ENCODE measurements at regions not wholly inside any gene's neighbourhood (a gene's known extent, or its start where the extent isn't known, plus 50 kb on each side); places are given as distances from the start of the nearest gene placed in this dataset.

DNA sequence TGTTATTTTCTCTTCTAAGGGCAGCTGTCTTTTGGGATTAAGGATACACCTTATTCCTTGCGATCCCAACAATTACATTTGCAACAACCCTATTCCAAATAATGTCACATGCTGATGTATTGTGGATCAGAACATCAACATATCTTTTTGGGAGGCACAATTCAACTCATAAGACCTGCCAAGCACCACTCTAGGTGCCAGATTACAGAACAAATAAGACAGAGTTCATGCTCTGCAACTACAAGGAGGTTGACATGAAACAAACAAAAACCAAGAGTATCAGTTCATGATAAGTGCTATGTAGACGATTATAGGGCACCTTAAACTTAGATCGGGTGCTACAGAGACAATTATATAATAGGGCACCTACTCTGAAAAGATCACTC, 203.2 kb upstream of the SGK1 start:
- DNase-seq (ENCODE audit: low read depth, low spot score) = no peak
- H3K27ac ChIP-seq = no peak overlapping the region

DNA sequence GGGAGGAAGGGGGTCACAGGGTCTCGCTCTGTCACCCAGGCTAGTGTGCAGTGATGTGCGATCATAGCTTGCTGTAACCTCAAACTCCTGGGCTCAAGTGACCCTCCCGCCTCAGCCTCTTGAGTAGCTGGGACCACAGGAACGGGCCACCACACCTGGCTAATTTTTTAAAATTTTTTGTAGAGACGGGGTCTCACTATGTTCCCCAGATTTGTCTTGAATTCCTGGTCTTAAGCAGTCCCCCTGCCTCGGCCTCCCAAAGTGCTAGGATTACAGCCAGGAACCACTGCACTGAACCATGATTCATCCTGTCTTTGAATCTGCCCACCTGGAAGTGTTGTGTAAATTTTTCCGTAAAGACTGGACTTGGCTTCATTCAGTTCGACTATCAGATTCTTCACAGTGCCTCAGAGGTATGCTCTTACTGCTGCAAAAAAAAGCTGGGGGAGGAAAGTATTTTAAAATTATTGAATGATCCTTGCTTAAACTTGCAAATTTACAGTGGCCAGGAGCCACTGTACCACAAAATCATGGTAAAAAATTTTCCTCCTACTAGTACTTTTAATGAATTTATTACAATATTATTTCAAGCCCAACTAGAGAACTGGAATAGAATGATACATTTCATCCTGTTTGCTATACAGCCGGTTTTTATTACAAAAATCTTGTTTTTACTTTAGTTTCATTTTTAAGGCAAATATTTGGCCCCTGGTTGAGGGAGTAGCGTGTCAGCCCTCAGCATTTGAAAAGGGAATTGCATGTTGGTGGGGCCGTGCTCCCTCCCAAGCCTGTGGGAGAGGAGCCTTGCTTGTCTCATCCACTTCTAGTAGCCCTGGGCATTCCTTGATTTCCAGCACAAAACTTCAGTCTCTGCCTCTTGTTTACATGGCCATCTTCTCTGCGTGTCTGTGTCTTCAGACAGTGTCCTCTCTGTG, 202.5 kb upstream of the SGK1 start:
- H3K27ac ChIP-seq = no peak overlapping the region
- no peak for DNase-seq (ENCODE audit: low read depth, low spot score)

DNA sequence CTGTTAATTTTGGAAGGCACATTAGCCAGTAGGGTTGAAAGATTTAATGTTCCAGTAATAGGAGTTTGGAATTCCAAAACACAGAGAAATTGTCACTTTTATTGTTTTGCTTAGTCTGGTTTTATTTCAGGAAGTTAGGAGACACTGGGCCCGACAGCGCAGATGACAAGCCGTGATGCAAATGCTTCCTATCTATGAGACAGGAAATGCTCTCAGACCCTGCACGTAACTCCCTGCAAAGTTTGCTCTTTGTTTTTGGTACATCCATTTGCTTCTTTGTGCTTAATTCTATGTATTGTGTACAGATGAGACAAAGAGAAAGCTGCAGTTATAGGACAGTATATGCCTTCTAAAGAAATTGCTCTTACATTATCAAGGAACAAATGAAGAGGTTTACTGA, 201.6 kb upstream of the SGK1 start:
- H3K27ac ChIP-seq = no peak overlapping the region
- DNase-seq (ENCODE audit: low read depth, low spot score) = no peak

DNA sequence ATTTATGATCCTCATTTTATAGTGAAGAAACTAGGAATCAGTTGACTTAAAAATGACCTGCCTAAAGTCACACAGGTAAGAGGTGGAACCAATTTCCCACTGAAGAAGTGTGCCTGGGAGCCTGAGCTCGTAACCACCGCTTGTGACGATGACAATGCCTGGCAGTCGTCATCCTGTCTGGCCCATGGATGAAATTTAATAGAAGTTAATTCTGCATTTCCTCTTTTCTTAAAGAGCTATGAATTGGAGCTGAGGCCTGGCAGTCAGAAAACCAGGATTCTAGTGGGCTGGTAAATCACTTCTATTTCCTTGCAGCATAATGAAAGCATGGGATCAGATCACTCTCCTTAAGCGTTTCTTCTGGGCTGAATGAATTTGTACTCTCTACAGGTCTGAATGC, 200.0 kb upstream of the SGK1 start:
- no peak for DNase-seq (ENCODE audit: low read depth, low spot score)
- peak overlapping the region; percentile 21 for H3K27ac ChIP-seq

DNA sequence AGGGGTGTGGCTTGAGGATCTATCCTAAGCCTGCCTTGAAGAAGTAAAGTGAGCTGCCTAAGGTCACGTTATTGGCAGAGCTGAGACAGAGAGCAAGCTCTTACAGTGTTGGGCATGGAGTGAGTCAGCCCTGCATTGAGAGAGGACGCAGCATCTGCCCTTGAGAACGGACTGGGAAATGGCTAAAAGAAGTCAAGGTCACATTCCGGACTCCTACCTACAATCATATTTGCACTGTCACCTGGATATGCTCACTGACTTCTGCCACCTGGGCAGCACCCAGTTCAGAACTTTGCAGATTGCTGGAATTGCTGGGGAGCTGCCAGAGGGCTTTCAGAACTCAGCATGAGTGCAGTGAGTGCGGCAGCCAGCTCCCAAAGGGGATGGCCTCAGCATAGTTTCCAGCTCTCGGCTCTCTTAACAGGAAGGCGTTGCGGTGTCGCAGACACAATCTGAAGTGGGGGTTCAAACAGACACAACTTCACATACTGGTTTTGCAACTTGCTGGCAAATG, 199.3 kb upstream of the SGK1 start:
- H3K27ac ChIP-seq = peak overlapping the region; percentile 21
- no peak for DNase-seq (ENCODE audit: low read depth, low spot score)

DNA sequence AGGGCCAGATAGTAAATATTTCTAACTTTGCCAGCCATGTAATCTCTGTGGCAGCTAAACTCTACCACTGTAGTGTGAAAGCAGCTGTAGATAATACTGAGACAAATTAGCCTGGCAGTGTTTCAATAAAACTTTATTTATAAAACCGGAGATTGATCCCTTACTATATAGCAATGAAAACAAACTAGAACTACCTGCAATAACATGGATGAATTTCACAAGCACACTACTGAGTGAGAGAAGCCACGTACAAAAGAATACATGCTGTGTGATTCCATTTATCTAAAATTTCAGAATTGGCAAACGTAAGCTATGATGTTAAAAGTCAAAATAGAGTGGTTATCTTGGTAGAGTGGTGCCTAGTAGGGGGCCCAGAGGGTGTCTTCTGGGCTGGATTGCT, 198.7 kb upstream of the SGK1 start:
- H3K27ac ChIP-seq = peak overlapping the region; percentile 21
- DNase-seq (ENCODE audit: low read depth, low spot score) = no peak

DNA sequence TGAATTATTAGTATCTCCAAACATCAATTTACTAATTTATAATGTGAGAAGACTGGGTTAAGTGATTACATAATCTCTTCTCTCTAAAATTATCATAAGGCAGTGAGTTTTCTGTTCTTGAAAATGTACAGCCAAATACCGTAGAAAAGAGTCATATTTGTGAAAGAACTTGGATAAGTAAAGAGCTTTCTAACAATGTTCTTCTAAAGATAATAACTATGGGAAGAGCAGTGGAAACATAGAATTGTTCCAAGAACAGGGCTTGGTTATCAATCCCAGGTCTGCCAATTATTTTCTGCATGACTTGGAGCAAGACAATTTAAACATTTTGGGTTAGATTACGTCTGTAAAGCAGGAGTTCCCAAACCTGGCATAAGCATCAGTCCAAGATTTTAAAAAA, 198.1 kb upstream of the SGK1 start:
- no peak overlapping the region for H3K27ac ChIP-seq

DNA sequence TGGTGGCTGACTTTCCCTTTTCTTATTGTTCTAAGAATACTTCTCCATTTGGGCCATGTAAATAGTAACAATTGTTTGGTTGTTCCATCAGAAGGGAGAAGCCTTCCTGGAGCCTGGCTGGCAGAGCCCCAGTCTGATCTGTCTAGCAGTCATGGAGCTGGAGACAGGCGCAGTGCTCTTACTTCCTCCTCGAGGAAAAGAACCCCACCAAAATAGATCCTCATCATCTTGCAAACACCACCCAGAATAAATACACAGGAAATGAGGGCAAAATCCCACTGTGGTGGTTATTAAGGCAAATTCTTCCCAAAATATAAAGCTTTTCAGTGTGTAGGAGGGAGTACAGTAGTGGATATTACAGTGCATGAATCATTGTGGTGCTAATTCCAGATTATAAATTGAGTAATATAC, 195.1 kb upstream of the SGK1 start:
- no peak for DNase-seq (ENCODE audit: low read depth, low spot score)
- H3K27ac ChIP-seq = peak overlapping the region; percentile 10

More for the DNA sequence above, 198.1 kb upstream of the SGK1 start:
- no peak for DNase-seq (ENCODE audit: low read depth, low spot score)

DNA sequence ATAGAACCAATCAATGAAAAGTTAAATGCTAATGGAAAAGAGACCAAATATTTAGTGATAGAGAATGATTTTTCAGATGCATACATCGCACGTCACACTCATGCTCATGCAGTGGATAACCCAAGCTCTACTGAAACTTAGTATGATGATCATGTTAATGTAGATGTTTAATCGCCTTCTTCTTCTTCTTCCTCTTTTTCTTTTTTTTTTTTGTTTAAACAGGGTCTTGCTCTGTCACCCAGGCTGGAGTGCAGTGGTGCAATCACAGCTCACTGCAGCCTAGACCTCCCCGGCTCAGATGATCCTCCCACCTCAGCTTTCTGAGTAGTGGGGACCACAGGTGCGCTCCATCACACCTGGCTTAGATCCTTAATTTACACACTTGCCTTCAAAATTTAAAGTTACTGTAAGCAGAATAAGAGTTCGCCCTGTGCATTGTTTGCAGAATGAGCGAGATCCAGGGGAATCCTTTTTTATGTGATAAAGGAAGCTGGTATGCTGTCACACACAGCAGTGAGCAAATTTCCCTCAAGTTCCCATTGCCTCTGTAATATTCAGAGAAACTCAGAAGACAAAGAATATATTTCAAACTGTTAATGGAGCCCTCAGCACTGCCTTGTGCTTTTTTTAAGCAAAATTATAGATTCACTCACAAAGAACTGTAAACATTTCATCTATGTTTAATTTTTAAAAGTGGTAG, 194.2 kb upstream of the SGK1 start:
- peak overlapping the region; percentile 10 for H3K27ac ChIP-seq
- DNase-seq (ENCODE audit: low read depth, low spot score) = no peak

DNA sequence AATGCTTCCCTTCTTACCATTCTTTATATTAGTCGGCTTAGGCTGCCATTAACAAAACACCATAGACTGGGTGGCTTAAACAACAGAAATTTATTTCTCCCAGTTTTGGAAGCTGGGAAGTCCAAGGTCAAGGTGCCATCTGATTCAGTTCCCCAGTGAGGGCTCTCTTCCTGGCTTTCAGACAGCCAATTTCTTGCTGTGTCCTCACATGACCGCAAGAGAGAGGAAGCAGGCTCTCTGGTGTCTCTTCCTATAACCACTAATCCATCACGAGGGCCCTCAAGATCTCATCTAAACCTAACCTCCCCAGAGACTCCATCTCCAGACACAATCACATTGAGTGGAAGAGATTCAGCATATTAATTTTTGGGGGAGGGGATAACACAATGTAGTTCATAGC, 193.0 kb upstream of the SGK1 start:
- H3K27ac ChIP-seq = no peak overlapping the region
- no peak for DNase-seq (ENCODE audit: low read depth, low spot score)

DNA sequence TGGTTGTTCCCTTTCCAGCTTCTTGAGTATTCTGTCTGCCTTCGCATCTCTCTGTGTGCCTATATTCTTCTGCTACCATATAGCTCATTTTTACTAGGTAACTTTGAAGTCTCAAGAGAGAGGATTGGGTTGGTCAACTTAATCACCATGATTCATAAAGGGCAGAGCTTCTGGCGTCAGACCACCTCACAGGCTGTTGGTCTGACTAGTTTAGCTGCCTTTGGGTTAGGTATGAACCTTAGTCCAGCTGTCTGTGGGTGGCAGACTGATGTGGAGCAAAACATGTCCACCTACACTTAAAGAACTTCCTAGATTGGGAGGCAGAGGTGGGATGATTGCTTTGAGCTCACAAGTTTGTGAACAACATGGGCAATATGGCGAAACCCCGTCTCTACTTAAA, 192.2 kb upstream of the SGK1 start:
- peak overlapping the region; percentile 89 for H3K27ac ChIP-seq
- DNase-seq (ENCODE audit: low read depth, low spot score) = peak; percentile 64

DNA sequence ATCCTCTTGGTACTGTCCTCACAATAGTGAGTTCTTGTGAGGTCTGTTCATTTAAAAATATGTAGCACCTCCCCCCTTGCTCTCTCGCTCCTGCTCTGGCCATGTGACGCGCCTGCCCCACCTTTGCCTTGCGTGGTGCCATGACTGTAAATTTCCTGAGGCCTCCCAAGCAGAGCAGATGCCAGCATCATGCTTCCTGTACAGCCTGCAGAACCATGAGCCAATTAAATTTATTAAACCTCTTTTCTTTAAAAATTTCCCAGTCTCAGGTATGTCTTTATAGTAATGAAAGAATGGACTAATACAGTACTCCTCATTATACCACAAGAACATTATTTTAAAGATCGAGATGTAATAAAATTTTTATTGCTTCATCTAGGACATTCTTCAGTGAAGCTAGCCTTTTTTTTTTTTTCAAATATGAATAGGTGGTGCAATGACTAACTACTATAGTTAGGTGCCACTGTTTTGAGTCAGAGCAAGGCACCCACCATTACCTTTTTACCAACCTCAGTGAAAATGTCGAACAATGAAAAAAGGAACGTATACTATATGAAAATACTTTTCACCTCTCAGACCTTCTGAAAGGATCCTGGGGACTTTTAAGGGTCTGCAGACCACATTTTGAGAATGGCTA, 191.1 kb upstream of the SGK1 start:
- peak; percentile 82 for DNase-seq (ENCODE audit: low read depth, low spot score)
- peak overlapping the region; percentile 89 for H3K27ac ChIP-seq

DNA sequence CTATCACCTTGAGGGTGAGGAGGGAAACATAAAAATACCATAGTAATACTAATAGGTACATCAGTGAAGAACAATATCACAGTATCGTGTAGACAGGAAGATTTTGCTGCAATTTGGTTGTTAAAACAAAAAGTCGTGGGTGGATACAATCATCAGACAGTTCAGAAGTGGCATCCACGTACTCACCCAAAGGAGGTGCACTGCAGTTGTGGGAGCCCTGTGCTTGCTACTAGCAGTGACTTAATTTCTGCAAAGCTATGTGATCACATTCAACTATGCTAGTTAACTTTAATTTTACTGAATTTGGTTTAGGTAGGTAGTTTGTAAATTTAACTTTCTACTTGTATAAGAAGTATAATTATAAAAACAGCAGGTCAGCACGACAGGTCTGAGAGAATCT, 188.2 kb upstream of the SGK1 start:
- no peak for DNase-seq (ENCODE audit: low read depth, low spot score)
- no peak overlapping the region for H3K27ac ChIP-seq

DNA sequence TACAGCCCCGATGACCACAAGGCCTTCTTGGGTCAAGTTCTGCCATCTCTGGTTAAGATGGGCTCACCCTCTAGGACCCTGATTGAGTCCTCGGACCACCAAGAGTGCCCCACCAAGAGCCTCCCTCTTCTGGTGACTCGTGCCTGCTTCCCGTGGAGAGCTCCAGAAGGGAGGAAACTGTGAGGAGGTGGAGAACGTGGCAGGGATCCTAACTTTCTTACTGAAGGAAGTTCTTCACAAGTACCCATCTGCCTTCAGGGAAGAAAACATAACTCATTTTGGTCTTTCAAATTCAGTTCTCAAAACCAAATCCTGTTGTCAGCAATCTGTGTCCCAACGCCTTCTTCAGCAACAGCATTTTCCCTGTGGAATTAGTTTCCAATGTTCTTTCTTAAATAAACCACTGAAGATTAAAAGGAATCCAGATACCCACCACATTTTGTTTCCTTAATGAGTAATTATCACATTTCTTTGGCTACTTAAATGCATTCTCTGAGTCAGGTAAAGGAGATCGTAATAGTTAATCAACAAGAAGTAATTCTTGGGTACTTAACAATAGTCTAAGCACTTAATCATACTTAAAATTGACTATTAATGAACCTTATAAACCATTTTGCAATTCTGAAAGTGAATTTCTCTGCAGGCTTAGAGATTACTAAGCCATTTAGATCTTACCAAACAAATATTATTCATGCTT, 185.8 kb upstream of the SGK1 start:
- no peak for DNase-seq (ENCODE audit: low read depth, low spot score)
- peak overlapping the region; percentile 71 for H3K27ac ChIP-seq

DNA sequence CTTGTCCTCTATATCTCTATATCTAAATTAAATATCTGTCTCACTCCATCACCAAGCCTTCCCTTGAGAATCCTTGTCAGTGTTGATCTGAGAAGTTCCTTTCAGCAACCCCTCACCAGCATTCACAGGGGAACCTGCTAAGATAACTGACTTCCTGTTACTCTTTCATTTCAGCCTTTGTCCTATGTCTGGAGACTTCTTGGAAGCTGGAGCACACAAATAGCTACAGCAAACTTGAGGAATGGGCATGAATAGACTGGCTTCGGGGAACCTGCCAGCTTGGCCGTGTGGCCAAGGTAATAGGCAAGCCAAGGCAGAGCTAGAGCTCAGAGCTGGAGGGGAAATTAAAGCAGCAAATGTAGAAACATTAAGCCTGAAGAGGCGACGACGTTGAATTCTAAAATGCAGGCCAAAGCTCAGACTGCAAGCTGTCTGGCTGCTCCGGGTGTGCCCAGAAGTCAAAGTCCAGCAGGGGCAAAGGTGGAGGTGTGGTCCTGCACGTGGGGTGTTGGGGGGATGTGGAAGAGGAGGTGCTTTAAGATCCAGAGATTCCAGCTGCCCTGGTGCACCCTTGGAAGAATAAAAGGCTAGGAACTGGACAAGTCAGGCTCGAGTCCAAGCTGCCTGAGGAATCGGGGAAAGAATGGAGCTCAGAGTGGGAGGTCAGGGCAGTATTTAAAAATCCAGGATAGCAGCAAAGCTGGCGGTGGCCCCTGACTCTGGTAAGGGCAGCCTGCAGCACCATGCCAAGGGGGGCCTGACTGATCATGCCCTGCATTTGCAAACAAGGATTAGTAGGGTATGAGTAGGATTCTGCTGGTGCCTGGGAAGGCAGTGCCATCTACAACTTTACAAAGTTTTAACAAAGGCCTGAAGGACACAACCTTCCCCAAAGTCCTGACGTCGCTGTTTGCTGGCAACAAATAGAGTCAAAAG, 185.0 kb upstream of the SGK1 start:
- H3K27ac ChIP-seq = peak overlapping the region; percentile 71
- DNase-seq (ENCODE audit: low read depth, low spot score) = no peak

DNA sequence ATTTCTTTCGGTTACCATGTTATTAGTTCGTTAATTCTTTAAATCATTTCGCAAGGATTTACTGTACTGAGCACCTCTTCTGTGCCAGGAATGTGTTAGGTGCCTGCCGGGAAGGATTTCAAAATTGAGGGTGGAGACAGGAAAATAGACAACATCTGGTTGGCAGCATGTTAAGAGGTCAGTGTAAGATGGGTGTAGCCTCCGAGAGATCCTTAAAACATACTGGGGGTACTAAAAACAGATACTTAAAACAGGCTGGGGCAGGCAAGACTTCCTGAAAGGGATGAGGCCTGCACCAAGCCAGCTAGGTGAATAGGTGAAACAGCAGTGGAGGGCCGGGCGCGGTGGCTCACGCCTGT, 178.0 kb upstream of the SGK1 start:
- peak overlapping the region; percentile 44 for H3K27ac ChIP-seq
- DNase-seq (ENCODE audit: low read depth, low spot score) = peak; percentile 50

DNA sequence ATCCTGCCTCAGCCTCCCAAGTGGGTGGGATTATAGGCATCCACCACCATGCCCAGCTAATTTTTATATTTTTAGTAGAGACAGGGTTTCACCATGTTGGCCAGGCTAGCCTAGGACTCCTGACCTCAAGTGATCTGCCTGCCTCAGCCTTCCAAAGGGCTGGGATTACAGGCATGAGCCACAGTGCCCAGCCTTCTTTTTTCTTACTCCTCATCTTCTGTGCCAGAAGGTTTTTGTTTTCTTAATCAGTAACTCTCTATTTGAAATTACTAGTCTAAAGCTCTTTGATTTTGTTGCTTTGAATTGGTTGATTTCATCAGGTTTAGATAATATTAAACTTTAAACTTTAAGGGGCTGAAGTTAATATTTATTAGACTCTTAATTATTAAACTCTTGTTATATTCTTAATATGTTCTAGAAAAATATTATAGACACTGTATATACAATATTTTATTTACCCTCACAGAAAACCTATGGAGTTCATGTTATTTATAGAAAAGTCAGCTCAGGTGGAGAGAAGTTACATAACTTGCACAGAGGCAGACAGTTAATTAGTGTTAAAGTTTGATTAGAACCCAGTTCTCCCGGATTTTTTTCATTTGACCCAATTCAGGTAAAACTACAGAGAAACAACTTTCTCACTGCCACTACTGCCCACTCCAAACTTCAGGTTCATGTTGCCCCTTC, 177.4 kb upstream of the SGK1 start:
- no peak for DNase-seq (ENCODE audit: low read depth, low spot score)
- peak overlapping the region; percentile 44 for H3K27ac ChIP-seq

DNA sequence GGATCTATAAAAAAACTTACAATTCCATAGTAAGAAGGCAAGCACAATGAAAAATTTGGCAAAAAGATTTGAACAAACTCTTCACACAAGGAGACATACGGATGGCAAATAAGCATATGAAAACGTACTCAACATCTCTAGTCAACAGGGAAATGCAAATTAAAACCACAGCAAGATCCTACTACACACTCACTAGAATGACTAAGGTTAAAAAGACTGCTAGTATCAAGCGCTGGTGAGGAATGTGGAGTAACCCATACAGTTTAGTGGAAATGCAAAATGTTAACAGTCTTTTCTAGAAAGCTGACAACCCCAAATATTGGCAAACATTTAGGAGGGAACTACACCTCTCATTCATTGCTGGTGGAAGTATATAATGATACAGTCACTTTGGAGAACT, 175.9 kb upstream of the SGK1 start:
- no peak overlapping the region for H3K27ac ChIP-seq
- no peak for DNase-seq (ENCODE audit: low read depth, low spot score)

DNA sequence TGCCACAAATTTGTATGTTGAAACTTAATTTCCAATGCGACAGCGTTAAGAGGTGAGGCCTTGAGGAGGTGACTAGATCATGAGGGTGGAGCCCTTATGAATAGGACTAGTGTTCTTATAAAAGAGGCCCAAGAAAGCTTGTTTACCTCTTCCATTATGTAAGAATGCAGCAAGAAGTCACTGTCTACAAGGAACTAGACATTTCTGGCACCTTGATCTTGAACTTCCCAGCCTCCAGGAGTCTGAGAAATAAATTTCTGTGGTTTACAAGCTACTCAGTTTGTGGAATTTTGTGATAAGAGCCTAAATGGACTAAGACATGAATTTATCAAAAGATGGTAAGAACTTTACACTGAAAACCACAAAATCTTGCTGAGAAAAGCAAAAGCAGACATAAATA, 173.6 kb upstream of the SGK1 start:
- peak; percentile 69 for DNase-seq (ENCODE audit: low read depth, low spot score)
- H3K27ac ChIP-seq = peak overlapping the region; percentile 54

Measured in epithelial cell of prostate (primary cell).